Calu3 (cell line): ENCODE measurements at regions not wholly inside any gene's neighbourhood (a gene's known extent, or its start where the extent isn't known, plus 50 kb on each side); places are given as distances from the start of the nearest gene placed in this dataset.
"Not testable (repeated sequence)": the region's sequence is repeated elsewhere in the genome, so short reads cannot be mapped to it uniquely, and the experiment has no call there.

Experiments
- BruUV-seq: library from RNA; stranded (reverse); fragments of 400-500 nt; replicated peaks from 2 replicates; lab custom pipeline; 2021; lab: Mats Ljungman, UMichigan
- CTCF ChIA-PET: fragments of 300-600 bp; sonication (Branson Sonifier 250); formaldehyde crosslinking; loops from one replicate; lab custom pipeline; 2022; ENCODE audit warnings: antibody characterized with exemption; lab: Charles Lee
- DNase-seq: peaks from one replicate; pipeline ENCODE4 v3.0.0; 2022
- H3K27ac Mint-ChIP-seq: one replicate; pipeline ENCODE4 v1.8.0; 2022; ENCODE audit warnings: mixed read lengths; ENCODE audit not compliant: unreplicated experiment
- H3K27me3 Mint-ChIP-seq: one replicate; pipeline ENCODE4 v1.8.0; 2022; ENCODE audit warnings: mixed read lengths; ENCODE audit not compliant: unreplicated experiment
- H3K36me3 Mint-ChIP-seq: one replicate; pipeline ENCODE4 v1.8.0; 2022; ENCODE audit warnings: mild to moderate bottlenecking, moderate library complexity, mixed read lengths; ENCODE audit not compliant: insufficient read depth, unreplicated experiment
- H3K4me1 Mint-ChIP-seq: one replicate; pipeline ENCODE4 v1.8.0; 2022; ENCODE audit warnings: mild to moderate bottlenecking, low read depth, mixed read lengths; ENCODE audit not compliant: unreplicated experiment
- H3K4me3 Mint-ChIP-seq: one replicate; pipeline ENCODE4 v1.8.0; 2022; ENCODE audit warnings: mild to moderate bottlenecking, low read depth, moderate library complexity, mixed read lengths; ENCODE audit not compliant: unreplicated experiment
- H3K9me3 Mint-ChIP-seq: one replicate; pipeline ENCODE4 v1.8.0; 2022; ENCODE audit warnings: low read depth, mixed read lengths; ENCODE audit not compliant: unreplicated experiment
- CTCF ChIP-seq: fragments of 200-600 bp; IDR thresholded peaks from one replicate; pipeline ENCODE4 v1.8.0; 2022; ENCODE audit warnings: antibody characterized with exemption; ENCODE audit not compliant: unreplicated experiment
- intact Hi-C: fragments of 100-400 bp; cut with micrococcal nuclease; formaldehyde crosslinking; loops from one replicate; pipeline ENCODE4 v1.10.0; 2022; ENCODE audit not compliant: unreplicated experiment

GRCh38 chr2:53610260-53610659 is 157.3 kb upstream of the CHAC2 start:
- Mint-ChIP-seq H3K27me3 (no peaks in the 10 kb centered on the region), H3K36me3 (no peaks in the 10 kb centered on the region)
- TF ChIP-seq CTCF: no peak

GRCh38 chr2:53609551-53609950 is 158.1 kb upstream of the CHAC2 start:
- intact Hi-C loops: no loop called here

More at GRCh38 chr2:53610260-53610659, 157.3 kb upstream of the CHAC2 start:
- no TSS peak for BruUV-seq
- CTCF ChIA-PET: no interaction called here
- intact Hi-C loops: no loop called here
- Mint-ChIP-seq H3K4me3 (no peak overlapping the region), H3K4me1 (no peaks in the 10 kb centered on the region), H3K9me3 (no peaks in the 10 kb centered on the region), H3K27ac (no peak overlapping the region)
- no peak for DNase-seq

GRCh38 chr2:53608293-53608692 is 159.3 kb upstream of the CHAC2 start:
- Mint-ChIP-seq H3K27me3 (no peaks in the 10 kb centered on the region), H3K27ac (no peak overlapping the region), H3K4me3 (no peak overlapping the region), H3K36me3 (no peaks in the 10 kb centered on the region), H3K4me1 (no peaks in the 10 kb centered on the region), H3K9me3 (no peaks in the 10 kb centered on the region)
- no peak for DNase-seq
- TF ChIP-seq CTCF: no peak
- intact Hi-C loops: no loop called here
- BruUV-seq: no TSS peak
- CTCF ChIA-PET: no interaction called here

More at GRCh38 chr2:53609551-53609950, 158.1 kb upstream of the CHAC2 start:
- CTCF ChIA-PET: interaction anchor here (0.8 to 1.1 kb wide), 2 partner anchors 15 to 34 kb away, joined by 3 to 4 read pairs; no protein-coding TSS in a partner anchor
- no peak for TF ChIP-seq CTCF
- BruUV-seq: no TSS peak
- no peaks in the 10 kb centered on the region for H3K4me1 Mint-ChIP-seq
- H3K36me3 Mint-ChIP-seq: no peaks in the 10 kb centered on the region
- no peaks in the 10 kb centered on the region for H3K27me3 Mint-ChIP-seq
- H3K27ac Mint-ChIP-seq: no peak overlapping the region
- no peaks in the 10 kb centered on the region for H3K9me3 Mint-ChIP-seq
- DNase-seq: no peak
- H3K4me3 Mint-ChIP-seq: no peak overlapping the region

GRCh38 chr2:53600815-53601214 is 166.8 kb upstream of the CHAC2 start:
- Mint-ChIP-seq H3K4me1 (no peaks in the 10 kb centered on the region), H3K27me3 (no peaks in the 10 kb centered on the region), H3K27ac (no peak overlapping the region), H3K9me3 (no peaks in the 10 kb centered on the region), H3K36me3 (no peaks in the 10 kb centered on the region), H3K4me3 (no peak overlapping the region)
- no peak for DNase-seq
- TF ChIP-seq CTCF: no peak
- intact Hi-C loops: no loop called here
- CTCF ChIA-PET: no interaction called here
- no TSS peak for BruUV-seq

- H3K27me3 Mint-ChIP-seq: not testable (repeated sequence)
Observed at GRCh38 chr2:53586733-53587612, 180.6 kb upstream of the CHAC2 start.

More at GRCh38 chr2:53586733-53587612, 180.6 kb upstream of the CHAC2 start:
- intact Hi-C loops, DNase-seq, H3K4me3 Mint-ChIP-seq, H3K27ac Mint-ChIP-seq, H3K4me1 Mint-ChIP-seq, CTCF ChIA-PET, H3K36me3 Mint-ChIP-seq, BruUV-seq, H3K9me3 Mint-ChIP-seq: not testable (repeated sequence)
